ENCODE measurements at regions not wholly inside any gene's neighbourhood (a gene's known extent, or its start where the extent isn't known, plus 50 kb on each side); places are given as distances from the start of the nearest gene placed in this dataset.

DNA sequence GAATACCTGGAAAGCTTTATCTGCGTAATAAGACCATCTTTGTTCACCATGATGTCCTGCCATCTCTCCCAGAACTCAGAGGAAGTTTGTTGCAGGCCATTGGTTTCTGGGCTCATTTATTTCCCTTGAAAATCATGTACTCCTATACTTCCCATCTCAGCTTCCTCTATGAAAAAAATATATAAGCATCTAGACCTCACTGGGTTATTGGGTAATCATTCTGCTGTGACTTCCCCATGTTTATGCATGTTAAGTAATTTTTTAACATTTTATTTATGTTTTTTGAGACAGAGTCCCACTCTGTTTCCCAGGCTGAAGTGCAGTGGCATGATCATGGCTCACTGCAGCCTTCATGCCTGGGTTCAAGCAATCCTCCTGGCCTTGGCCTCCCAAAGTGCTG, 184.5 kb downstream of the ZPLD1 start:
- H3K36me3 ChIP-seq (replicated peaks in 1 of 2), result no peaks in the 10 kb centered on the region
- TF ChIP-seq, protein P1, sequence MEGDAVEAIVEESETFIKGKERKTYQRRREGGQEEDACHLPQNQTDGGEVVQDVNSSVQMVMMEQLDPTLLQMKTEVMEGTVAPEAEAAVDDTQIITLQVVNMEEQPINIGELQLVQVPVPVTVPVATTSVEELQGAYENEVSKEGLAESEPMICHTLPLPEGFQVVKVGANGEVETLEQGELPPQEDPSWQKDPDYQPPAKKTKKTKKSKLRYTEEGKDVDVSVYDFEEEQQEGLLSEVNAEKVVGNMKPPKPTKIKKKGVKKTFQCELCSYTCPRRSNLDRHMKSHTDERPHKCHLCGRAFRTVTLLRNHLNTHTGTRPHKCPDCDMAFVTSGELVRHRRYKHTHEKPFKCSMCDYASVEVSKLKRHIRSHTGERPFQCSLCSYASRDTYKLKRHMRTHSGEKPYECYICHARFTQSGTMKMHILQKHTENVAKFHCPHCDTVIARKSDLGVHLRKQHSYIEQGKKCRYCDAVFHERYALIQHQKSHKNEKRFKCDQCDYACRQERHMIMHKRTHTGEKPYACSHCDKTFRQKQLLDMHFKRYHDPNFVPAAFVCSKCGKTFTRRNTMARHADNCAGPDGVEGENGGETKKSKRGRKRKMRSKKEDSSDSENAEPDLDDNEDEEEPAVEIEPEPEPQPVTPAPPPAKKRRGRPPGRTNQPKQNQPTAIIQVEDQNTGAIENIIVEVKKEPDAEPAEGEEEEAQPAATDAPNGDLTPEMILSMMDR (IDR thresholded peaks at IDR 0.05), result no peak
- TF ChIP-seq POLR2A (IDR thresholded peaks at IDR 0.05), result no peak
- no peak overlapping the region for H3K27ac ChIP-seq
- no peak overlapping the region for H3K4me3 ChIP-seq
- intact Hi-C loops (cut with DNase I), result no loop called here
- no peak for DNase-seq
- no peaks in the 10 kb centered on the region for H3K27me3 ChIP-seq
- H3K4me1 ChIP-seq (replicated peaks in 1 of 2), result no peaks in the 10 kb centered on the region
- 88 to 100% (median 98%) methylated on average over 1 of the region's 1 CpG for whole genome bisulfite sequencing, 4 donors
- H3K9me3 ChIP-seq (replicated peaks in 1 of 3), result no peaks in the 10 kb centered on the region

DNA sequence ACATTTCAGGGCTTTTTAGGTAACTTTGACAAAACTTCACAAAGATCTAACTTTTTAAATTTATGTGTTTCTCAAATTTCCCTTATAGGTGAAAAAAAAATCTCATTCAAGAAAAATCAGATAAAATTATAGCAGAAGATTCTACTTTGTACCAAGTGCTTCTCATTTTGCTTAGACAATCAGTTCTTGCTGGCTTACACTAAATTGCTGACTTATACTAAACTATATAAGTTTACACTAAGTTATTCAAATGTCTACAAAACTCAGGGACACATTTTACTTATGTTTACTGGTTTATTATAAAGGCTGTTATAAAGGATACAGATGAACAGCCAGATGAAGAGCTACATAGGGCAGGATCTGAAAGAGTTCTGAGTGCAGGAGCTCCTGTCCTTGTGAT, 195.1 kb downstream of the ZPLD1 start:
- TF ChIP-seq, protein P1 (IDR thresholded peaks at IDR 0.05), result no peak
- TF ChIP-seq POLR2A (IDR thresholded peaks at IDR 0.05), result no peak
- no peak for DNase-seq
- no peak overlapping the region for H3K27ac ChIP-seq
- intact Hi-C loops (cut with DNase I), result no loop called here
- no peak overlapping the region for H3K4me3 ChIP-seq
- no peaks in the 10 kb centered on the region for H3K4me1 ChIP-seq (replicated peaks in 1 of 2)
- no peaks in the 10 kb centered on the region for H3K9me3 ChIP-seq (replicated peaks in 1 of 3)
- no peaks in the 10 kb centered on the region for H3K36me3 ChIP-seq (replicated peaks in 1 of 2)
- no peaks in the 10 kb centered on the region for H3K27me3 ChIP-seq

DNA sequence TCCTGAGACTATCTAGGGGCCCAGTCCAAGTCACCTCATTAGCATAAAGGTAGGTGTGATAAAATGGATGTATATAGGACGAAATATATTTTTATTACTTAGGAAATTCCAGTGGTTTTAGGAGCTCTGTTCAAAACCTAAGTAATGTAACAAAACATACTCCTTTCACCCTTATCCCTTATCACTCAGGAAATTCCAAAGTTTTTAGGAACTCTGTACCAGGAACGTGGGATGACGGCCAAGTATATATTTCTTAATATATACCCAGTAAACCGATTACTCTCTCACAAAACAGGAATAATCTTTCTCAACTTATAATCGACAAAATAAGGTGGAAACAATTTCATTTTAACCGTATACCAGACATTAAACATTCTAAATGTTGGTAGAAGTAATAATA, 195.7 kb downstream of the ZPLD1 start:
- DNase-seq, result no peak
- no peaks in the 10 kb centered on the region for H3K4me1 ChIP-seq (replicated peaks in 1 of 2)
- H3K36me3 ChIP-seq (replicated peaks in 1 of 2), result no peaks in the 10 kb centered on the region
- no peak overlapping the region for H3K27ac ChIP-seq
- no peaks in the 10 kb centered on the region for H3K9me3 ChIP-seq (replicated peaks in 1 of 3)
- TF ChIP-seq POLR2A (IDR thresholded peaks at IDR 0.05), result no peak
- TF ChIP-seq, protein P1 (IDR thresholded peaks at IDR 0.05), result no peak
- 60 to 67% (median 64%) methylated on average over 6 of the region's 6 CpGs for WGBS, 4 donors
- H3K27me3 ChIP-seq, result no peaks in the 10 kb centered on the region
- intact Hi-C loops (cut with DNase I), result no loop called here
- H3K4me3 ChIP-seq, result no peak overlapping the region

DNA sequence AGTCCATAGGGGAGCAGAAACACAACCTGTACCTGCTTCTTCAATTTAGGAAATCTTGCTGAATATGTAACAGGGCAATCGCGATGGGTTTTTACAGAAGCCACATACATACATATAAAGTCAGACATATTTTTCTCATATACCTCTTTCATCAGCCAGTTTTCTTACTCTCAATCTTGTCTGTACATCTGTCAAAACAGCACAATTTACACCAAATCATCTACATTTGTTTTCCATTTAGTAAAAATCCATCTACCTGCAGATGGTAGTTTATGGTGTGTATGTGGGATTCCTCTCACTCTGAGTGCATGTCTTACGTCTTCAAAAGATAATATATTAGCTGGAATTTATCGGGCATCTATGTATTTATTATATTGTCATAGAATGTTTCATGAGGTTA, 208.7 kb downstream of the ZPLD1 start:
- H3K36me3 ChIP-seq (replicated peaks in 1 of 2), result no peaks in the 10 kb centered on the region
- no peaks in the 10 kb centered on the region for H3K27me3 ChIP-seq
- no peak for DNase-seq
- intact Hi-C loops (cut with DNase I), result no loop called here
- no peak overlapping the region for H3K4me3 ChIP-seq
- no peak overlapping the region for H3K27ac ChIP-seq
- H3K9me3 ChIP-seq (replicated peaks in 1 of 3), result no peaks in the 10 kb centered on the region
- 68 to 86% (median 74%) methylated on average over 4 of the region's 4 CpGs for WGBS, 4 donors
- no peaks in the 10 kb centered on the region for H3K4me1 ChIP-seq (replicated peaks in 1 of 2)
- TF ChIP-seq, protein P1 (IDR thresholded peaks at IDR 0.05), result no peak
- no peak for TF ChIP-seq POLR2A (IDR thresholded peaks at IDR 0.05)
